WTC11 (cell line): ENCODE measurements at regions not wholly inside any gene's neighbourhood (a gene's known extent, or its start where the extent isn't known, plus 50 kb on each side); places are given as distances from the start of the nearest gene placed in this dataset.

Experiments used
- ATAC-seq: fragments of 200-7000 bp; cut with Tn5 transposase; 2 replicates; pipeline ENCODE4 v1.10.0; 2021; ENCODE audit warnings: mild to moderate bottlenecking, moderate library complexity
- CTCF ChIA-PET: fragments of 300-600 bp; sonication (Branson Sonifier 250); formaldehyde crosslinking; loops from one replicate; lab custom pipeline; 2021; ENCODE audit warnings: antibody characterized with exemption; lab: Charles Lee
- POLR2A ChIA-PET: fragments of 350-600 bp; sonication (Branson Sonifier 250); formaldehyde crosslinking; loops from one replicate; lab custom pipeline; 2021; ENCODE audit warnings: antibody characterized with exemption; lab: Charles Lee
- DNase-seq: peaks from one replicate; pipeline ENCODE4 v3.0.0; 2021; ENCODE audit warnings: low spot score
- H3K27ac Mint-ChIP-seq: 2 replicates; pipeline ENCODE4 v1.8.0; 2021; ENCODE audit warnings: mixed read lengths
- H3K27me3 Mint-ChIP-seq: 2 replicates; pipeline ENCODE4 v1.8.0; 2021; ENCODE audit warnings: low read depth, mild to moderate bottlenecking, moderate library complexity, mixed read lengths
- H3K36me3 Mint-ChIP-seq: 2 replicates; pipeline ENCODE4 v1.8.0; 2021; ENCODE audit warnings: mixed read lengths
- H3K4me1 Mint-ChIP-seq: 2 replicates; pipeline ENCODE4 v1.8.0; 2022; ENCODE audit warnings: mixed read lengths
- H3K4me3 Mint-ChIP-seq: 2 replicates; pipeline ENCODE4 v1.8.0; 2021; ENCODE audit warnings: mild to moderate bottlenecking, moderate library complexity, mixed read lengths
- H3K9me3 Mint-ChIP-seq: 2 replicates; pipeline ENCODE4 v1.8.0; 2021; ENCODE audit warnings: mixed read lengths
- ATF1 ChIP-seq: sonication (generic); formaldehyde crosslinking; IDR thresholded peaks from 2 replicates; pipeline ENCODE4 v1.8.1; 2023; ENCODE audit warnings: mild to moderate bottlenecking, moderate library complexity, missing genetic modification reagents
- CREB1 ChIP-seq: sonication (generic); formaldehyde crosslinking; IDR thresholded peaks from 2 replicates; pipeline ENCODE4 v1.8.0; 2023; ENCODE audit warnings: mild to moderate bottlenecking, missing genetic modification reagents
- ELF4 ChIP-seq: sonication (generic); formaldehyde crosslinking; IDR thresholded peaks from 2 replicates; pipeline ENCODE4 v1.8.1; 2022; ENCODE audit warnings: low read depth, mild to moderate bottlenecking, moderate library complexity, missing genetic modification reagents
- HMGA2 ChIP-seq: fragments of 250-450 bp; sonication (Bioruptor Pico); IDR thresholded peaks from 2 replicates; pipeline ENCODE4 v1.4.0; 2021; ENCODE audit warnings: mild to moderate bottlenecking, moderate library complexity
- IRF2 ChIP-seq: sonication (generic); formaldehyde crosslinking; IDR thresholded peaks from 2 replicates; pipeline ENCODE4 v1.8.0; 2022; ENCODE audit warnings: low read depth, missing genetic modification reagents, borderline replicate concordance
- MYBL2 ChIP-seq: sonication (generic); formaldehyde crosslinking; IDR thresholded peaks from 2 replicates; pipeline ENCODE4 v1.8.1; 2023; ENCODE audit warnings: mild to moderate bottlenecking, moderate library complexity, missing genetic modification reagents
- NFYB ChIP-seq: sonication (generic); formaldehyde crosslinking; conservative IDR thresholded peaks from 2 replicates; pipeline ENCODE4 v1.8.0; 2022; ENCODE audit warnings: low read depth, missing genetic modification reagents
- NR2C2 ChIP-seq: sonication (generic); formaldehyde crosslinking; IDR thresholded peaks from 2 replicates; pipeline ENCODE4 v1.8.0; 2022; ENCODE audit warnings: mild to moderate bottlenecking, missing genetic modification reagents
- NR3C1 ChIP-seq: sonication (generic); formaldehyde crosslinking; conservative IDR thresholded peaks from 2 replicates; pipeline ENCODE4 v1.8.1; 2023; ENCODE audit warnings: low read depth, mild to moderate bottlenecking, missing genetic modification reagents
- SMAD3 ChIP-seq: sonication (generic); formaldehyde crosslinking; IDR thresholded peaks from 2 replicates; pipeline ENCODE4 v1.8.0; 2022; ENCODE audit warnings: missing genetic modification reagents, mild to moderate bottlenecking, borderline replicate concordance
- SMAD4 ChIP-seq: sonication (generic); formaldehyde crosslinking; IDR thresholded peaks from 2 replicates; pipeline ENCODE4 v1.8.0; 2022; ENCODE audit warnings: mild to moderate bottlenecking, missing genetic modification reagents
- TEAD1 ChIP-seq: sonication (generic); formaldehyde crosslinking; IDR thresholded peaks from 2 replicates; pipeline ENCODE4 v1.8.0; 2022; ENCODE audit warnings: mild to moderate bottlenecking, missing genetic modification reagents
- TEAD4 ChIP-seq: sonication (generic); formaldehyde crosslinking; IDR thresholded peaks from 2 replicates; pipeline ENCODE4 v1.8.0; 2022; ENCODE audit warnings: mild to moderate bottlenecking, missing genetic modification reagents
- ZNF121 ChIP-seq: sonication (generic); formaldehyde crosslinking; IDR thresholded peaks from 2 replicates; pipeline ENCODE4 v1.8.0; 2023; ENCODE audit warnings: missing genetic modification reagents
- ZNF232 ChIP-seq: sonication (generic); formaldehyde crosslinking; IDR thresholded peaks from 2 replicates; pipeline ENCODE4 v1.8.0; 2022; ENCODE audit warnings: mild to moderate bottlenecking, missing genetic modification reagents
- ZNF317 ChIP-seq: sonication (generic); formaldehyde crosslinking; IDR thresholded peaks from 2 replicates; pipeline ENCODE4 v1.8.1; 2023; ENCODE audit warnings: low read depth, mild to moderate bottlenecking, moderate library complexity, missing genetic modification reagents, borderline replicate concordance
- ZNF416 ChIP-seq: fragments of 250-450 bp; sonication (Bioruptor Pico); IDR thresholded peaks from 2 replicates; pipeline ENCODE4 v1.9.0; 2021; ENCODE audit warnings: mild to moderate bottlenecking, inconsistent platforms
- TF ChIP-seq, protein P1 (sequence below): fragments of 250-450 bp; sonication (Bioruptor Pico); IDR thresholded peaks from 2 replicates; pipeline ENCODE4 v1.8.0; 2021; ENCODE audit warnings: mild to moderate bottlenecking
- TF ChIP-seq, protein P2 (sequence below): sonication (generic); formaldehyde crosslinking; IDR thresholded peaks from 2 replicates; pipeline ENCODE4 v1.8.1; 2022; ENCODE audit warnings: low read depth, mild to moderate bottlenecking, moderate library complexity, missing genetic modification reagents, borderline replicate concordance
- TF ChIP-seq, protein P3 (sequence below): sonication (generic); formaldehyde crosslinking; IDR thresholded peaks from 2 replicates; pipeline ENCODE4 v1.8.0; 2022; ENCODE audit warnings: missing genetic modification reagents
- TF ChIP-seq, protein P4 (sequence below): sonication (generic); formaldehyde crosslinking; IDR thresholded peaks from 2 replicates; pipeline ENCODE4 v1.8.0; 2022; ENCODE audit warnings: mild to moderate bottlenecking, missing genetic modification reagents
- TF ChIP-seq, protein P5 (sequence below): fragments of 200-600 bp; IDR thresholded peaks from 2 replicates; pipeline ENCODE4 v1.8.0; 2022; ENCODE audit warnings: antibody characterized with exemption
- TF ChIP-seq, protein P6 (sequence below): sonication (generic); formaldehyde crosslinking; IDR thresholded peaks from 2 replicates; pipeline ENCODE4 v1.8.1; 2023; ENCODE audit warnings: mild to moderate bottlenecking, missing genetic modification reagents

DNA sequence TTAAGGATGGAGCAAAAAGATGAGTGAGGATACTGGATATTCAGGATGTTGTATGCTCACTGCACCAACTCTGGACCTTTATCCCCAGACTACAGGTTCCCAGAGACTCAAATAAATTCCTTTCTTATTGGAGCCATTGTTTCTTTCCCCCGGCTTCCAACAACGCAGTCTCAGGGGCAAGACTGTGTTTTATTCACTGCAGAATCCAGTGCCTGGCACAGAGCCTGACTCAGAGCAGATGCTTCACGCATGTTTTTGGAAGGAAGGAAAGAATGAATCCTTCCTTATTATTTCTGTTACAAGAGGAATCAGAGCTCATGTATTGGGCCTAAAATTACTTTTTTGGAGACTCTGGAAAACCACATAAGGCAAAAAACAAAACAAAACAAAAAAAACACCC, 96.0 kb upstream of the VGLL4 start:
- Mint-ChIP-seq H3K4me3 (no peak overlapping the region), H3K27me3 (no peaks in the 10 kb centered on the region), H3K36me3 (no peaks in the 10 kb centered on the region), H3K27ac (no peak overlapping the region), H3K4me1 (no peaks in the 10 kb centered on the region), H3K9me3 (no peaks in the 10 kb centered on the region)
- no peak for ATAC-seq
- no peak for DNase-seq
- ChIA-PET POLR2A (no interaction called here), CTCF (no interaction called here)
- TF ChIP-seq HMGA2 (CRISPR knock-in tag) (no peak), ZNF232 (CRISPR knock-in tag) (no peak), ZNF121 (CRISPR knock-in tag) (no peak), ZNF416 (CRISPR knock-in tag) (no peak), ZNF317 (CRISPR knock-in tag) (no peak), NR2C2 (CRISPR knock-in tag) (no peak)
- TF ChIP-seq, protein P1, sequence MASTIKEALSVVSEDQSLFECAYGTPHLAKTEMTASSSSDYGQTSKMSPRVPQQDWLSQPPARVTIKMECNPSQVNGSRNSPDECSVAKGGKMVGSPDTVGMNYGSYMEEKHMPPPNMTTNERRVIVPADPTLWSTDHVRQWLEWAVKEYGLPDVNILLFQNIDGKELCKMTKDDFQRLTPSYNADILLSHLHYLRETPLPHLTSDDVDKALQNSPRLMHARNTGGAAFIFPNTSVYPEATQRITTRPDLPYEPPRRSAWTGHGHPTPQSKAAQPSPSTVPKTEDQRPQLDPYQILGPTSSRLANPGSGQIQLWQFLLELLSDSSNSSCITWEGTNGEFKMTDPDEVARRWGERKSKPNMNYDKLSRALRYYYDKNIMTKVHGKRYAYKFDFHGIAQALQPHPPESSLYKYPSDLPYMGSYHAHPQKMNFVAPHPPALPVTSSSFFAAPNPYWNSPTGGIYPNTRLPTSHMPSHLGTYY (CRISPR knock-in tag), result no peak

DNA sequence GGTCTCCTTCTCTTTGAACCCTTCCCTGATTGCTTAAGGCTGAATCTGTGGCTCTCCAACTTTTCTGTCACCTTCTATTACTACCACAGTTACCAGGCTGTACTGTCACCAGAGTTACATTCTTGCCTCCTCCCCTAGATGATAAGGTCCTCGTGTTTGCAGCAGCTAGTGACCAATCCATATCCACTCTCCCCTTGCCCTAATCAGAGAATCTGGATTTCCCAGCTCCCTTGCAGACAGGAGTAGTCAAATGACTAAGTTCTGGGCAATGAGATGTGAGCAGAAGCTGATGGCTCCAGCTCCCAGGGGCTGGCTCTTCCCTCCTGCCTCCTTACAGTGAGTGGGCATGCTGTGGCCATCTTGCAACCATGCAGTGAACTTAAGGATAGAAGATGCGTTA, 95.4 kb upstream of the VGLL4 start:
- Mint-ChIP-seq H3K9me3 (no peaks in the 10 kb centered on the region), H3K4me1 (no peaks in the 10 kb centered on the region), H3K36me3 (no peaks in the 10 kb centered on the region), H3K27ac (no peak overlapping the region), H3K27me3 (no peaks in the 10 kb centered on the region), H3K4me3 (no peak overlapping the region)
- no peak for TF ChIP-seq SMAD3
- no peak for TF ChIP-seq ZNF416 (CRISPR knock-in tag)
- TF ChIP-seq, protein P2, sequence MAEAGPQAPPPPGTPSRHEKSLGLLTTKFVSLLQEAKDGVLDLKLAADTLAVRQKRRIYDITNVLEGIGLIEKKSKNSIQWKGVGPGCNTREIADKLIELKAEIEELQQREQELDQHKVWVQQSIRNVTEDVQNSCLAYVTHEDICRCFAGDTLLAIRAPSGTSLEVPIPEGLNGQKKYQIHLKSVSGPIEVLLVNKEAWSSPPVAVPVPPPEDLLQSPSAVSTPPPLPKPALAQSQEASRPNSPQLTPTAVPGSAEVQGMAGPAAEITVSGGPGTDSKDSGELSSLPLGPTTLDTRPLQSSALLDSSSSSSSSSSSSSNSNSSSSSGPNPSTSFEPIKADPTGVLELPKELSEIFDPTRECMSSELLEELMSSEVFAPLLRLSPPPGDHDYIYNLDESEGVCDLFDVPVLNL (CRISPR knock-in tag), result no peak
- TF ChIP-seq NFYB, result 0 out of 2 replicates have a peak, but pooled peaks have one; percentile 9
- POLR2A ChIA-PET, result no interaction called here
- CTCF ChIA-PET, result no interaction called here
- DNase-seq (no peak), ATAC-seq (no peak)

DNA sequence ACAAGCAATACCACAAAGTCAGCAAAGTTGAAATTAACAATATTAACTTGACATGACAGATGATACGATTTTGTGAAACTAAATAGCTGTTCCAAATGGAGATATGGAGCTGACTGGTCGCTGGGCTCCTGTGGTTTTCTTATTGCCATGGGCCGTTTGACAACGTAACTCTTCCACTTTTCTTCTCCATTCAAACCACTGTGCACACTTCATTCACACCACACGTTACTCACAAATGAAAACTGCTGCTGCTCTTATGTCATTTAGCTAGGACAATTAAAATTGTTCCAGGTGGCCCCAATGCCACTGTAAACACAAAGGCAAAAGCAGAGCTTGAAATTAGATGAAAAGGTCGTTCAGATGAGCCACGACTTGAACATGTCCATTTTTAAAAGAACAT, 94.0 kb upstream of the VGLL4 start:
- no peak for ATAC-seq
- ChIA-PET POLR2A (no interaction called here), CTCF (no interaction called here)
- DNase-seq, result no peak
- Mint-ChIP-seq H3K36me3 (no peaks in the 10 kb centered on the region), H3K9me3 (no peaks in the 10 kb centered on the region), H3K4me1 (no peaks in the 10 kb centered on the region), H3K4me3 (no peak overlapping the region), H3K27ac (no peak overlapping the region), H3K27me3 (no peaks in the 10 kb centered on the region)
- no peak for TF ChIP-seq NR3C1 (CRISPR knock-in tag)
- TF ChIP-seq MYBL2, result no peak
- no peak for TF ChIP-seq SMAD4 (CRISPR knock-in tag)
- TF ChIP-seq, protein P3, sequence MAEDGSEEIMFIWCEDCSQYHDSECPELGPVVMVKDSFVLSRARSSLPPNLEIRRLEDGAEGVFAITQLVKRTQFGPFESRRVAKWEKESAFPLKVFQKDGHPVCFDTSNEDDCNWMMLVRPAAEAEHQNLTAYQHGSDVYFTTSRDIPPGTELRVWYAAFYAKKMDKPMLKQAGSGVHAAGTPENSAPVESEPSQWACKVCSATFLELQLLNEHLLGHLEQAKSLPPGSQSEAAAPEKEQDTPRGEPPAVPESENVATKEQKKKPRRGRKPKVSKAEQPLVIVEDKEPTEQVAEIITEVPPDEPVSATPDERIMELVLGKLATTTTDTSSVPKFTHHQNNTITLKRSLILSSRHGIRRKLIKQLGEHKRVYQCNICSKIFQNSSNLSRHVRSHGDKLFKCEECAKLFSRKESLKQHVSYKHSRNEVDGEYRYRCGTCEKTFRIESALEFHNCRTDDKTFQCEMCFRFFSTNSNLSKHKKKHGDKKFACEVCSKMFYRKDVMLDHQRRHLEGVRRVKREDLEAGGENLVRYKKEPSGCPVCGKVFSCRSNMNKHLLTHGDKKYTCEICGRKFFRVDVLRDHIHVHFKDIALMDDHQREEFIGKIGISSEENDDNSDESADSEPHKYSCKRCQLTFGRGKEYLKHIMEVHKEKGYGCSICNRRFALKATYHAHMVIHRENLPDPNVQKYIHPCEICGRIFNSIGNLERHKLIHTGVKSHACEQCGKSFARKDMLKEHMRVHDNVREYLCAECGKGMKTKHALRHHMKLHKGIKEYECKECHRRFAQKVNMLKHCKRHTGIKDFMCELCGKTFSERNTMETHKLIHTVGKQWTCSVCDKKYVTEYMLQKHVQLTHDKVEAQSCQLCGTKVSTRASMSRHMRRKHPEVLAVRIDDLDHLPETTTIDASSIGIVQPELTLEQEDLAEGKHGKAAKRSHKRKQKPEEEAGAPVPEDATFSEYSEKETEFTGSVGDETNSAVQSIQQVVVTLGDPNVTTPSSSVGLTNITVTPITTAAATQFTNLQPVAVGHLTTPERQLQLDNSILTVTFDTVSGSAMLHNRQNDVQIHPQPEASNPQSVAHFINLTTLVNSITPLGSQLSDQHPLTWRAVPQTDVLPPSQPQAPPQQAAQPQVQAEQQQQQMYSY (CRISPR knock-in tag), result no peak
- no peak for TF ChIP-seq ELF4 (CRISPR knock-in tag)
- no peak for TF ChIP-seq IRF2
- TF ChIP-seq CREB1 (CRISPR knock-in tag), result no peak
- no peak for TF ChIP-seq TEAD1 (CRISPR knock-in tag)
- TF ChIP-seq, protein P4, sequence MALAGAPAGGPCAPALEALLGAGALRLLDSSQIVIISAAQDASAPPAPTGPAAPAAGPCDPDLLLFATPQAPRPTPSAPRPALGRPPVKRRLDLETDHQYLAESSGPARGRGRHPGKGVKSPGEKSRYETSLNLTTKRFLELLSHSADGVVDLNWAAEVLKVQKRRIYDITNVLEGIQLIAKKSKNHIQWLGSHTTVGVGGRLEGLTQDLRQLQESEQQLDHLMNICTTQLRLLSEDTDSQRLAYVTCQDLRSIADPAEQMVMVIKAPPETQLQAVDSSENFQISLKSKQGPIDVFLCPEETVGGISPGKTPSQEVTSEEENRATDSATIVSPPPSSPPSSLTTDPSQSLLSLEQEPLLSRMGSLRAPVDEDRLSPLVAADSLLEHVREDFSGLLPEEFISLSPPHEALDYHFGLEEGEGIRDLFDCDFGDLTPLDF, result no peak
- no peak for TF ChIP-seq ATF1 (CRISPR knock-in tag)
- TF ChIP-seq TEAD4 (CRISPR knock-in tag), result no peak
- TF ChIP-seq, protein P5, sequence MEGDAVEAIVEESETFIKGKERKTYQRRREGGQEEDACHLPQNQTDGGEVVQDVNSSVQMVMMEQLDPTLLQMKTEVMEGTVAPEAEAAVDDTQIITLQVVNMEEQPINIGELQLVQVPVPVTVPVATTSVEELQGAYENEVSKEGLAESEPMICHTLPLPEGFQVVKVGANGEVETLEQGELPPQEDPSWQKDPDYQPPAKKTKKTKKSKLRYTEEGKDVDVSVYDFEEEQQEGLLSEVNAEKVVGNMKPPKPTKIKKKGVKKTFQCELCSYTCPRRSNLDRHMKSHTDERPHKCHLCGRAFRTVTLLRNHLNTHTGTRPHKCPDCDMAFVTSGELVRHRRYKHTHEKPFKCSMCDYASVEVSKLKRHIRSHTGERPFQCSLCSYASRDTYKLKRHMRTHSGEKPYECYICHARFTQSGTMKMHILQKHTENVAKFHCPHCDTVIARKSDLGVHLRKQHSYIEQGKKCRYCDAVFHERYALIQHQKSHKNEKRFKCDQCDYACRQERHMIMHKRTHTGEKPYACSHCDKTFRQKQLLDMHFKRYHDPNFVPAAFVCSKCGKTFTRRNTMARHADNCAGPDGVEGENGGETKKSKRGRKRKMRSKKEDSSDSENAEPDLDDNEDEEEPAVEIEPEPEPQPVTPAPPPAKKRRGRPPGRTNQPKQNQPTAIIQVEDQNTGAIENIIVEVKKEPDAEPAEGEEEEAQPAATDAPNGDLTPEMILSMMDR, result no peak
- TF ChIP-seq, protein P6, sequence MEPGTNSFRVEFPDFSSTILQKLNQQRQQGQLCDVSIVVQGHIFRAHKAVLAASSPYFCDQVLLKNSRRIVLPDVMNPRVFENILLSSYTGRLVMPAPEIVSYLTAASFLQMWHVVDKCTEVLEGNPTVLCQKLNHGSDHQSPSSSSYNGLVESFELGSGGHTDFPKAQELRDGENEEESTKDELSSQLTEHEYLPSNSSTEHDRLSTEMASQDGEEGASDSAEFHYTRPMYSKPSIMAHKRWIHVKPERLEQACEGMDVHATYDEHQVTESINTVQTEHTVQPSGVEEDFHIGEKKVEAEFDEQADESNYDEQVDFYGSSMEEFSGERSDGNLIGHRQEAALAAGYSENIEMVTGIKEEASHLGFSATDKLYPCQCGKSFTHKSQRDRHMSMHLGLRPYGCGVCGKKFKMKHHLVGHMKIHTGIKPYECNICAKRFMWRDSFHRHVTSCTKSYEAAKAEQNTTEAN (CRISPR knock-in tag), result no peak
